ENCODE measurements at regions not wholly inside any gene's neighbourhood (a gene's known extent, or its start where the extent isn't known, plus 50 kb on each side); places are given as distances from the start of the nearest gene placed in this dataset.

DNA sequence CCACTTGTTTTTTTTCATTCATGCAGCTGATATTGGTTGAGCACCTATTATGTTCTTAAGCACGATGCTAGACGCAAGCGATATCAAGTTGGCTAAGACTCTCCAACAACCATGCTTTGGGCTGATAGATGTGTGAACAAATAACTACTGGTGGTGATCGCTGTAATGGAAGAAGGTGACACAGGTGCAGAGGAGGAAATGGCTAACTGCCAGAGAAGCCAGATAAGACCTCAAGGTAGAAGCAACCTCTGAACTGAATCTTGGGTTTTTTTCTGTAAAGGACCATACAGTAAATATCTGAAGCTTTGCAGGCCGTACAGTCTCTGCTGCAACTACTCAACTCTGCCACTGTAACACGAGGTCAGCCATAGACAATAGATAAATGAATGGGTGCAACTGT is 97.9 kb downstream of the C17orf67 start:
- Histone ChIP-seq H3K4me1 (no peaks in the 10 kb centered on the region), H3K9me3 (no peaks in the 10 kb centered on the region), H3K4me3 (no peak overlapping the region), H3K27ac (no peak overlapping the region), H3K36me3 (no peaks in the 10 kb centered on the region), H3K27me3 (no peaks in the 10 kb centered on the region)
- no peak for TF ChIP-seq CTCF (IDR thresholded peaks at IDR 0.05)
- no peak for DNase-seq (ENCODE audit: low spot score)

DNA sequence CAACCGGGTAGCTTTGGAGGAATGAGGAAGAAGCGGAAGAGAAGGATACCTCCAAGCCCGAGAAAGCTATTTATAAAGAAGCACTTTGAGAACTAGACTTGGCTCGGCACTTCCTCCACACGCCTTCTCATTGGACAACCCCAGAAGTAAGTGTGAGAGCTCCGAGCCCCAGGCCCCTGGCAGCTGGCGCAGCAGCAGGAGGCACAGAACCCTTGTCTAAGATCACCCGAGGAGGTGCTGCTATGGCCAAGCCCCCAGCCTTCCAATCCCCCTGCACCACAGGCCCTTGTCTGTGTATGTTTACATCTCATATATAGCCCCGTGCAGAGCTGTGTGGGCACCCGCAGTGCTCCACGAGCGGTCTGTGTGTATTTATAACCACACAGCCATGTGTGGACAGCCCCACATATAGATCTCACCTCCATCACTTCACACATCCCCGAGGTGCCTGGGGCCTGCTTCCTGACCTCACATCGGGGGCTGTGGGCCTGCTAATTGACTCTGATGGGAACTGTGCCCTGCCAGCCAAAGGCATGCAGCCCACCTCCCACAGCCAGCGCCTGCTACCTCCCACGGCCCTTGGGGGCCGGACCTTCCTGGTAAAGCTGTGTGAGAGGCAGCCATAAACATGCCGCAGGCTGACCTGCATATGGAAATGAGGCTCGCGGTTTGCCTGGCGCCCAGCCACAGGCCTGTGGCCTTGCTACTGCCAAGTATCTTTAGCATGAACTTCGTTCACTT is 96.1 kb downstream of the C17orf67 start:
- Histone ChIP-seq H3K36me3 (no peaks in the 10 kb centered on the region), H3K27me3 (no peaks in the 10 kb centered on the region), H3K27ac (no peak overlapping the region), H3K4me3 (no peak overlapping the region), H3K4me1 (no peaks in the 10 kb centered on the region), H3K9me3 (no peaks in the 10 kb centered on the region)
- DNase-seq (ENCODE audit: low spot score), result no peak
- TF ChIP-seq CTCF (IDR thresholded peaks at IDR 0.05), result no peak

DNA sequence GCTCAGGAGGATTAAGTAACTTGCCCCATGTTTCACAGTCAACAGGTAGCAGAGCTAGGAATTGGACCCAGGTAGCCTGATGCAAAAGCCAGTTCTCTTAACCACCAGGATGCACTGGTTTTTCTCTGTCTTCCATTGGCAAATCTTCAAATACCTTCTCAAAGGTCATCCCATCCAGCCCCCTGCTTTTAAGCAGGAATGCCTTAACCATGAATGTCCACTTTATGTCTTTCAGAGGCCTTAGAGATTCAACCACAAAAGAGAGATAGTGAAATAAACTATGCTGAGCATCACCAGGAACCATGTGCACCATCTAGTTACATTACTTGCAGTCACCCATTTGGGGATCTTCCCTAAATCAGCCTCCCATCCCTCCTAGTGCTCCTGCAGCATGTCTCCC is 94.3 kb downstream of the C17orf67 start:
- DNase-seq (ENCODE audit: low spot score), result no peak
- TF ChIP-seq CTCF (IDR thresholded peaks at IDR 0.05), result no peak
- Histone ChIP-seq H3K9me3 (no peaks in the 10 kb centered on the region), H3K4me3 (no peak overlapping the region), H3K27ac (no peak overlapping the region), H3K4me1 (no peaks in the 10 kb centered on the region), H3K27me3 (no peaks in the 10 kb centered on the region), H3K36me3 (no peaks in the 10 kb centered on the region)

DNA sequence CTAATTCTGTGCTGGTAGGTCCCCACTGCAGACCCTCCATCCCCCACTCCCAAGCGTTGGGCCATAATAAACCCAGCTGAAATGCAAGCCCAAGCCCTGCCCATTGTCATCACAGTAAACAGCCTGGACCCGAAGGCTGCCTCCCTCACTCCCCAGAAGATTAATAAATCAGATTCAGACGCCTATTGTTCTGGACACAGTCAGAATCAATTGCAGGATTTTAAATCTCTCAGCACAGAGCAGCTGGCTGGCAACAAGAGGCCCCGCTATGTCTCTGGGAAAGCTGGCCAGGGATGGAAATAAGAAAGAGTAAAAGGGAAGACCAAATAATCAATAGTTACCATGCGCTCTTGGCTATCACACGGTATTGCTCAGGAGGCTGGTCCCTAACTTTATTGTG is 93.9 kb downstream of the C17orf67 start:
- no peak overlapping the region for H3K4me3 ChIP-seq
- no peak for TF ChIP-seq CTCF (IDR thresholded peaks at IDR 0.05)
- H3K4me1 ChIP-seq, result no peaks in the 10 kb centered on the region
- no peak for DNase-seq (ENCODE audit: low spot score)
- H3K36me3 ChIP-seq, result no peaks in the 10 kb centered on the region
- H3K27me3 ChIP-seq, result no peaks in the 10 kb centered on the region
- H3K9me3 ChIP-seq, result no peaks in the 10 kb centered on the region
- H3K27ac ChIP-seq, result no peak overlapping the region

DNA sequence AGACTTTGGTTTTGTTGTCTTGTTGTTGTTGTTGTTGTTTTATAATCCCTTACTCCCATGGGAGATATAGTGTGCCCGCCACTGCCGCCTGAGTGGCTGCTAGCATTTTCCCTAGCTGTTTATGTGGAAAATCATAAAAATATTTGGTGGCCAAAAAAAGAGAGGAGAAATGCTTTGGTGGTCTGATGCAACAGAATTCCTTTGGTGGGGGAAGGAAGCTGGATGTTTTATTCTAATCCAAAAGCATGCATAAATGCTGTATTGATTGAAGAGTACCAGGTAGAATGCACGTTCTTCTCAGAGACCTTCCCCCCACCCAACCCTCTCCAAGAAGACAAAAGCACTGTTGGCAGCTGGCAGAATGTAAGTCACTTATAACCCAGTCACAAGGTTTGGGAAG is 93.2 kb downstream of the C17orf67 start:
- no peak for DNase-seq (ENCODE audit: low spot score)
- Histone ChIP-seq H3K36me3 (no peaks in the 10 kb centered on the region), H3K27me3 (no peaks in the 10 kb centered on the region), H3K9me3 (no peaks in the 10 kb centered on the region), H3K4me1 (no peaks in the 10 kb centered on the region), H3K4me3 (no peak overlapping the region), H3K27ac (no peak overlapping the region)
- TF ChIP-seq CTCF (IDR thresholded peaks at IDR 0.05), result no peak
